ENCODE measurements at regions not wholly inside any gene's neighbourhood (a gene's known extent, or its start where the extent isn't known, plus 50 kb on each side); places are given as distances from the start of the nearest gene placed in this dataset.

DNA sequence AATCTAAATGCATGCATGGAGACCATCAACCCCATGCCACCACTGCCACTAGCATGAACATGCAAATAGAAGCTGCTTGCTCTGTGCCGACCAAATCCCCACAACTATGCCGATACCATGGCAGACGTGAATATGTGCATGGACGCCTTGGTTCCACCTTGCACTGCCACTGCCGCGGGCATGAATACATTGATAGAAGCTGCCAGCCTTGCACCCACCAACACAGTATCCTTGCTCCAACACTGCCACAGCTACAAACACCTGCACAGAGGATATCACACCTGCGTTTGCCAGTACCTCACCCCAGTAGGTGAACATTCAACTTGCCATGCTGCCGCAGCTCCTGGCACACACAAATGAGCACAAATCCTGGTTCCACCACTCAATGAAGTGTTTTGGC, 527.4 kb upstream of the REG3G start:
- H3K18ac ChIP-seq (ENCODE audit: low read depth, low read length), result no peak overlapping the region
- no peak for ATAC-seq (ENCODE audit: low read depth)
- H3K27ac ChIP-seq (ENCODE audit: insufficient read depth, low read length), result no peak overlapping the region
- no peak overlapping the region for H3K9ac ChIP-seq (ENCODE audit: low read depth, low read length)
- no peak overlapping the region for H3K23ac ChIP-seq (ENCODE audit: low read depth, low read length)
- H3K56ac ChIP-seq (ENCODE audit: extremely low read depth, insufficient read depth, low read length), result no peak overlapping the region
- no peak overlapping the region for H2AK9ac ChIP-seq (replicated peaks; ENCODE audit: low read depth, low read length, poor library complexity)
- WGBS, 2 experiments (ENCODE audit: extremely low coverage in 2 of 2, insufficient read length in 1 of 2), result 100% methylated on average over 2 of the region's 8 CpGs; no CpG with 5 or more reads in 1 of the 2 experiments
- no peaks in the 10 kb centered on the region for H3K9me1 ChIP-seq (ENCODE audit: insufficient read depth, low read length)
- BruUV-seq (replicated peaks), result no TSS peak
- H3K4me2 ChIP-seq (ENCODE audit: low read depth, low read length), result no peak overlapping the region
- peaks cover 7% of the 10 kb centered on the region; the same call in 1 of the 2 replicates for H3K9me3 ChIP-seq (ENCODE audit: control insufficient read depth, insufficient read depth, low read length)
- no peak overlapping the region for H3K4ac ChIP-seq (ENCODE audit: low read depth, low read length)
- H2AK5ac ChIP-seq (ENCODE audit: low read depth, low read length), result no peak overlapping the region
- H3K4me1 ChIP-seq (ENCODE audit: control insufficient read depth, insufficient read depth, low read length), result no peaks in the 10 kb centered on the region
- H2AFZ ChIP-seq (replicated peaks; ENCODE audit: low read length, poor library complexity), result no peak overlapping the region
- no peaks in the 10 kb centered on the region for H4K20me1 ChIP-seq (ENCODE audit: insufficient read depth, low read length)
- no peak overlapping the region for H2BK120ac ChIP-seq (ENCODE audit: low read depth, low read length)
- H2BK5ac ChIP-seq (ENCODE audit: low read depth, low read length, poor library complexity, severe bottlenecking), result no peak overlapping the region
- no peak overlapping the region for H4K5ac ChIP-seq (ENCODE audit: low read depth, low read length)
- intact Hi-C loops (cut with micrococcal nuclease), result no loop called here
- in situ Hi-C loops (cut with MboI; ENCODE audit: low sequenced_read_pairs), result no loop called here
- CTCF ChIA-PET, result no interaction called here
- no peak for DNase-seq
- H4K91ac ChIP-seq (ENCODE audit: insufficient read depth, low read depth, low read length), result no peak overlapping the region
- dilution Hi-C loops (cut with HindIII; ENCODE audit: low sequenced_read_pairs, unreplicated experiment), result no loop called here
- H3K79me1 ChIP-seq (ENCODE audit: low read depth in 1 of 2, low read length in 2 of 2), result no peaks in the 10 kb centered on the region
- H2BK15ac ChIP-seq (ENCODE audit: low read depth, low read length), result no peak overlapping the region
- no peak overlapping the region for H3K14ac ChIP-seq (replicated peaks; ENCODE audit: low read depth, low read length)
- POLR2A ChIA-PET (ENCODE audit: unreplicated experiment), result no interaction called here
- no peak overlapping the region for H2BK20ac ChIP-seq (ENCODE audit: low read depth, low read length)
- H4K8ac ChIP-seq (ENCODE audit: low read depth in 2 of 2, low read length in 2 of 2), result no peak overlapping the region
- H3K36me3 ChIP-seq (ENCODE audit: control insufficient read depth, insufficient read depth, low read length), result no peaks in the 10 kb centered on the region
- H3K27me3 ChIP-seq (ENCODE audit: control insufficient read depth, insufficient read depth, low read length), result no peaks in the 10 kb centered on the region
- TF ChIP-seq, protein P1, sequence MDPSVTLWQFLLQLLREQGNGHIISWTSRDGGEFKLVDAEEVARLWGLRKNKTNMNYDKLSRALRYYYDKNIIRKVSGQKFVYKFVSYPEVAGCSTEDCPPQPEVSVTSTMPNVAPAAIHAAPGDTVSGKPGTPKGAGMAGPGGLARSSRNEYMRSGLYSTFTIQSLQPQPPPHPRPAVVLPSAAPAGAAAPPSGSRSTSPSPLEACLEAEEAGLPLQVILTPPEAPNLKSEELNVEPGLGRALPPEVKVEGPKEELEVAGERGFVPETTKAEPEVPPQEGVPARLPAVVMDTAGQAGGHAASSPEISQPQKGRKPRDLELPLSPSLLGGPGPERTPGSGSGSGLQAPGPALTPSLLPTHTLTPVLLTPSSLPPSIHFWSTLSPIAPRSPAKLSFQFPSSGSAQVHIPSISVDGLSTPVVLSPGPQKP (IDR thresholded peaks at IDR 0.05; ENCODE audit: borderline replicate concordance, low read depth, low read length), result no peak
- TF ChIP-seq NFE2L2 (IDR thresholded peaks at IDR 0.05; ENCODE audit: low read depth, low read length), result no peak
- TF ChIP-seq MAZ (IDR thresholded peaks at IDR 0.05; ENCODE audit: borderline replicate concordance, low read depth, low read length), result no peak
- no peak for TF ChIP-seq MXI1 (IDR thresholded peaks at IDR 0.05; ENCODE audit: borderline replicate concordance, low read depth, low read length)
- no peak for TF ChIP-seq POLR2A (IDR thresholded peaks at IDR 0.05; ENCODE audit: low read depth, low read length)
- no peak for TF ChIP-seq BHLHE40 (IDR thresholded peaks at IDR 0.05; ENCODE audit: low read depth, low read length)
- TF ChIP-seq, protein P2, sequence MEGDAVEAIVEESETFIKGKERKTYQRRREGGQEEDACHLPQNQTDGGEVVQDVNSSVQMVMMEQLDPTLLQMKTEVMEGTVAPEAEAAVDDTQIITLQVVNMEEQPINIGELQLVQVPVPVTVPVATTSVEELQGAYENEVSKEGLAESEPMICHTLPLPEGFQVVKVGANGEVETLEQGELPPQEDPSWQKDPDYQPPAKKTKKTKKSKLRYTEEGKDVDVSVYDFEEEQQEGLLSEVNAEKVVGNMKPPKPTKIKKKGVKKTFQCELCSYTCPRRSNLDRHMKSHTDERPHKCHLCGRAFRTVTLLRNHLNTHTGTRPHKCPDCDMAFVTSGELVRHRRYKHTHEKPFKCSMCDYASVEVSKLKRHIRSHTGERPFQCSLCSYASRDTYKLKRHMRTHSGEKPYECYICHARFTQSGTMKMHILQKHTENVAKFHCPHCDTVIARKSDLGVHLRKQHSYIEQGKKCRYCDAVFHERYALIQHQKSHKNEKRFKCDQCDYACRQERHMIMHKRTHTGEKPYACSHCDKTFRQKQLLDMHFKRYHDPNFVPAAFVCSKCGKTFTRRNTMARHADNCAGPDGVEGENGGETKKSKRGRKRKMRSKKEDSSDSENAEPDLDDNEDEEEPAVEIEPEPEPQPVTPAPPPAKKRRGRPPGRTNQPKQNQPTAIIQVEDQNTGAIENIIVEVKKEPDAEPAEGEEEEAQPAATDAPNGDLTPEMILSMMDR (conservative IDR thresholded peaks at IDR 0.05; ENCODE audit: low read depth, low read length), result no peak
- no peak for TF ChIP-seq CHD1 (IDR thresholded peaks at IDR 0.05; ENCODE audit: low read depth, low read length)
- TF ChIP-seq RCOR1 (IDR thresholded peaks at IDR 0.05; ENCODE audit: insufficient replicate concordance, low read length), result no peak
- TF ChIP-seq FOS (IDR thresholded peaks at IDR 0.05; ENCODE audit: low read depth, low read length), result no peak
- no peak overlapping the region for H3K4me3 ChIP-seq (ENCODE audit: insufficient read depth, low read depth, low read length)

Data from IMR-90 (cell line).